HG03460 (cell line): ENCODE measurements at regions not wholly inside any gene's neighbourhood (a gene's known extent, or its start where the extent isn't known, plus 50 kb on each side); places are given as distances from the start of the nearest gene placed in this dataset.

ENCODE experiments used
- ATAC-seq: cut with Tn5 transposase; IDR thresholded peaks from one replicate; pipeline ENCODE4 v1.9.1; 2021; ENCODE audit not compliant: unreplicated experiment

DNA sequence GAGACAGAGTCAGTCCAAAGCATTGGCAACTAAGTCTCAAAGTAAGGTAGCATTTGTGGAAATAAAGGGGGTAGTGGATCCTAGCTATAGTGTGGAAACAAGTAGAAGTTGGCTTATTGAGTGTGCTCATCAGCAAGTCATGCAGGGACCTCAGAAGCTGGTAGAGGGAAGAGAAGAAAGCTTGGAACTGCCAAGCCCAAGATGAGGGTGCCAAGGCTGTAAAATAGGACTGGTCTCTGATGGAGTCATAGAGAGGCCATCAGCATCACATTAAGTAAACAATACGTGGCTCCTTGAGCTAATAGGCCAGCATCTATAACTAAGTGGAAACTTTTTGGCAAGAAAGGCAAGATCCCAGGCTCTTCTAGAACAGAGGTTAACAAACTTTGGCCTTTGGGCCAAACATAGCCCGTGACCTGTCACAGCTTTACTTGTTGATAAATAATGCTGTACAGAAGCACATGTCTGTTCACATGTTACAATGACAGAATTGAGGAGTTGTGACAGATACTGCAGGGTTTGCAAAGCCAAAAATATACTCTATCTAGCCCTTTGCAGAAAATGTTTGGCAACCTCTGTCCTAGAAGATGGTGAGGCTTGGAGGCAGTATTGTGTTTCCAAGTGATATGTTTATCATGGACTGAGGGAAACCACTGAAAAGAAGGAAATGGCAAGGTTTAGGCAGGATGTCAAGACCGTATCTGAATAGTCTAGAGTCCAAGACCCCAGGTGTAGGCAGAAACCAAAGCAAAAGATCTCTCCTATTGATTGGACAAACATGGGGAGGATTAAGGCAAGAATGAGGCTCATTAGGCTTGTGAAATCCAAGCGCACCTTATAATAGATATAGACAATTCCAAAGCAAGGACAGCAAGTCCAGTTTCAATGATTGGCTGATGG lies 62.5 kb upstream of the CD44 start:
- no peak for ATAC-seq

DNA sequence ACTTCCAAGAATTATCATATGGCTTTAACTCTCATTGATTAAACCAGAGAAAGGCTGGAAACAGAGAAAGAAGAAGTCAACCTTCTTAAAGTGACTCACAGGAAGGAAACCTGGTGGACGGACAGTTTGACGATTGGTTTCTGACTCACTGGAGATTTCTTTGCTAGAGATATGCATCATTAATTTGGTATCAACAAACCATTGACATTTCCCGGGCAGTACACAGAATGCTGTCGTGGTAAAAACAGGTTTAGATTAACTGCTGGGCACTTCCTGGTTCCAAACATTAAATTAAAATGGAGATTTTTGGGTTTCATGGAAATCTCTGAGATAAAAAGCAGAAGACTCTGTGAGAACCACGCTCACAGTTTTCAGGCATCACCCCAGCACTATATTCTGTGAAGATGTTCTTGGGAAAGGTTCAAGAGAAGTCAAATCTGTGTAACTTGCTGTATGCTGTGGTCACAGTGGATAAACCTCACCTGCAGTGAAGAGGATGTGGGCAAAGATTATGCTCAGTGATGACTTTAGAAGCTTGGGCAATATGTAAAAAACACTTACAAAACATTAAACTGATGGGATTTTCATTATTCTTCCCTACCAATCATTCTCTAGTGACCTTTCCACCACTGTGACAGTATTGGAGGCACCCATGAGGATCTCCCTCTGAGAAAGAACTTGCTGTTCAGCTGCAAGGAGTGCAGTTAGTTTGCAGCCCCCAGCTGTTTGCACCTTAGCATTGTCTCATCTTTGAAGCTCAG lies 61.1 kb upstream of the CD44 start:
- peak; percentile 50 for ATAC-seq

DNA sequence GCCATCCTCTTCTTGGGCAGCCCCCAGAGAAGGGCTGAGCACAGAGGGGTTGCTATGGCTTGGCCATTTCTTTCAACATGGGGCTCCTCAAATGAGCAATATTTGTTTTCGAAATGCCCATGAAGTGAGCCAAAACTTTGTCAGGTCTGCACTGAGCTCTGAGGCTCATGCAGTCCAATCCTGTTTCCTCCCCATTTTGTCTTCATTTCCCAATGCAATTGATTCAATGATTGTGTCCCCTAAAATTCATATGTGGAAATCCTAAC lies 60.6 kb upstream of the CD44 start:
- ATAC-seq, result no peak

DNA sequence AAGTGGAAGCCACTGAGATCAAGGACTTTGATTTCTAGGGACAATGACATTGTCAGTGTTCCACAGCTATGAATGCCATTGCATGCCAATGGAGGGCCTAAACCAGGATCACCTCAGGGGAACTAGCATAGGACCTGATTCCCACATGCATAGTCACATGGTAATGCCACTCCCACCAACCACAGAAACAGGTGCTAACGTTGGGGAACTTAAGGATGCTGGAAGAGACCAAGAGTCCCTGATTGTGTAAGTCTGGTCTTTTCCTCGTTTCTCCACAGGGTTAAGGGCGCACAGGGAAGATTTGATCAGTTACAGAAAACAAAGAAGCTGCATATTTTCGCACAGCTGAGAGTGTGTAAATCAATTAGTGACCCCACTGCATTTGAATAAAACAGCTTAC lies 59.4 kb upstream of the CD44 start:
- no peak for ATAC-seq

DNA sequence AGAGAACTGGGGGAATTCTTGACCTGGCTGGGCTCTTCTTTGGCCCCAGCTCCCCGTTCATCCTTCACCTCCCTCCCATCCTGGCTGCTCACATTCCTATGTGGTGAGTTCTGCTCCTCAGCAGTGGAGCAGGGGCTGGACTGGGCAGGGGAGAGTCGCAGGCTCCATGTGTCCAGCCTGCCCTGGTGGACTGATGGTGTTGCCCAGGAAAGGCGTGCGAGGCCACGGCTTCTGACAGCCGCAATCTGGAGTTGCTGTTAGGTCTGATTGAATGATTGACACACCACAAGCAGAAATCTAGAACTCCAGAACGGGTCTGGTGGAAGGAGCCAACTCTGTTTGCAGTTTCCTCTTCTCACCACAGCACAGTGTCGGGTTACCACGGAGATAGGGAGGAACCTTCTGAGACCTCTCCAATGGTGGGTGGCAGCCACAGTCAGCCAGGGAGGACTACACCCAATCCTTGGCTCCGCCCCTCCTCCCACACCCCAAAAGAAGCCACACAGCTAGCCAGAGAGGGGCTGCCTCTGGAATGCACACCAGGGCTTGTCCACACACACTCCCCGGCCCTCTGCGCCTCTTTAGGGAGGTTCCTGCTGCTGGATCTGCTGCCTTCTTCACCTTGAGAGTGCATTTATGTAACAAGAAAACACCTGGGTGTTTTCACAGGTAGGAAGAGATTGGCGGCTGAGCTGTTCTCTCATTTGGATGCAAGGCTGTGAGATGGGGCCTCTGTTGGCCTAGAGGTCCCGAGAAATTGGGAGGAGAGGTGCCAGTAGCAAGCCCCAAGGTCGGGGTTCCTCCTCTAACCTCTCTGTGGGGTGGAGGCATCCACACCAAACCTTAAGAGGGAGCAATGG lies 56.4 kb upstream of the CD44 start:
- peak; percentile 70 for ATAC-seq

DNA sequence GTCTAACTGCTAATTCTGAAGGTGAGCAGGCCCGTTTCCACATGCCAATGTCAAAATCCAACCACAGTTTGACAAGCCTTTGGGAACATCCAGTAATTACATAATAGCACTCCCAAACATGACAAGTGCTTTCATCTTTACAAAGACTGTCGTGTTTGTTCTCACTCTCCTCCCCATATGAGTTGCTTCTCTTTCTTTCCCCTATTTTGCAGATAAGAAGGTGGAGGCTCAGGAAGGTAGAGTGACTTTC lies 55.9 kb upstream of the CD44 start:
- no peak for ATAC-seq

DNA sequence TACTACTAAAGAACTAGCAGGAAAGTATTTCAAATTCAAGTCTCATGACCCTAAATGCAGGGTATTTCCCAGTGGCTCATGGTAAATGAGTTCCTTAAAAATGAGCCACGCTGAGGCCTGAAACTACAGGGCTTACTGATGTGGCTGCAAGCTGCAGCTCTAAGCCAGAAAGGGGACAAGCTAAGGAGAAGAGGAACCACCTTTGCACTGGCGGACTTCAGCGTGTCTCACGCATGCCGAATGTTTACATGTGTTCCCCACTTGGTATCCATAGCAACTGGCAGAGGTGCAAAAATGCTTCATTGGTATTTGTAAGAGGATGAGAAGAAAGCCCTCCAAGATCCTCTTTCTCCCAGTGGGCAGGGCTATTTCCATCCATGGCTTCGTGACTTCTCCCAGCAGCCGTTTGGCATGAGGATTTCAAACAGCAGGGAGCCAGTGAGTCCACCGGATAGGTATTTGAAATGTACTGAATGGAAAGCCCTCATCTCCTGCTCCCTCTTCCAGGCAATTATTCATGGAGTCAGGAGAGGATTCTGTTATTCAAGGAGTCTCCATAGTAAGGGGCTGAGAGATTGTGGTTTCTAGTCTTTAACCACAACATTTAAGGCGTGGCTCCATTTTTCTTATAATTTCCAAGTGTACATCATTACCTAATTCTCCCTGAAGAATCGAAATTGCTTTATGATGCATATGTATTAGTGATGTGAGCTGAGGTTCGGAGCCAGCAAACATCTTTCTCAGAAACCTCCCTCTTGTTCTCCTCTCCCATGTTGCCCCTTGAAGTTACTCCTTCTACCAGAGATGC lies 55.3 kb upstream of the CD44 start:
- peak; percentile 47 for ATAC-seq

DNA sequence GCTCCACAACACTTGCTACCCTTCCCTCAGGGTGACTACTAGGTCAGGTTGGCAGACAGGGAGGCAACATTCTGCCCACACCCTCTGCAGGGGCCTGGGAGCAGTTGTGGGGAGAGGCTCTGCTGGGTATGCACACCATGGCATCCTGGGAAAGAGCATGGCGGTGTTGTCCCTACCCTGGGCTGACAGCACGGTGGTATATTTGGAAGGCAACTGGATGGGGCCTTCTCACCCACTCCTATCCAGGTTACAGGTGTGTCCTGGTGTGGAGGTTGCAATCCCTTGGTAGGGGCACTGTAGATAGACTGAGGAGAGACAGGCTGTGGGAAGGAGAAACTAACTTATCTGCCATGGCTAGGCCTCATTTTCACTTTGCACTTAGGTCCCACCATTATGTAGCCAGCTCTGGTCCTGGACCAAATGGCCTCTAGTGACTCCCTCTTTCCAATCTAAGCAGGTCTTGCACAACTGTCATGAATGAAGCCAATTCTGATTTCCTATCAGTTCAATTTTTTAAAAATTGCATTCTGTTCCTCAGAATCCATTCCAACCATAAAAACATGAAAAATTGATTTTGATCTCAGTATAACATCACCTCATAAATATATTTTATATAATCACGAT lies 54.0 kb upstream of the CD44 start:
- ATAC-seq, result no peak

DNA sequence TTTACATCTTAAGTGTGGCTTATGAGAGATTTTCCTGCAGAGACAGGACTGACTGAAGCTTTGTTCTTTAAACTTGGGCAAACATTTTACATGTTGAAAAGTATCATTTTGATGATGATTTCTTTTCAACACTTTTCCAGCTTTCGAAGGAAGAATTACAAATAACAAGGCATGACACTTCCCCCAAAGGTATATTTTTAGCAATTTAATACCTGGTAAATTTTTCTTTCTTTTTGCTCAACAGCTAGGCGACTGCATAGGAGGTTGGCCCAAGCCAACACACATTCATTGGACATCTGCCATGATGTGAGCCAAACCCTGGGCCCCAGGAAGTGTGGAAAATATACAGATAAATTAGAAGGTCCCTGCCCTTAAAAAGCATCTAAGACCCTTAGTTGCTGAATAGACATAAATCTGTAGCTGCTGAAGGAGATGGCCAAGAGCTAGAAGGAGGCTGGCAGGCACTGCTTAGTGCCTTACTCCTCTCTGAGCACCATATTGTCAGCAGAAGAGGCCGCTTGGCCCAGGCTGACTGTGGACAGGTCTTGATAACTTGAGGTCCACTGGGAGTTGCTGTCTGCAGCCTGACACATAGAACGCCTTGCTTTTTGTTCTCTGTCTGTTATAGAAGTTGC lies 53.3 kb upstream of the CD44 start:
- no peak for ATAC-seq

DNA sequence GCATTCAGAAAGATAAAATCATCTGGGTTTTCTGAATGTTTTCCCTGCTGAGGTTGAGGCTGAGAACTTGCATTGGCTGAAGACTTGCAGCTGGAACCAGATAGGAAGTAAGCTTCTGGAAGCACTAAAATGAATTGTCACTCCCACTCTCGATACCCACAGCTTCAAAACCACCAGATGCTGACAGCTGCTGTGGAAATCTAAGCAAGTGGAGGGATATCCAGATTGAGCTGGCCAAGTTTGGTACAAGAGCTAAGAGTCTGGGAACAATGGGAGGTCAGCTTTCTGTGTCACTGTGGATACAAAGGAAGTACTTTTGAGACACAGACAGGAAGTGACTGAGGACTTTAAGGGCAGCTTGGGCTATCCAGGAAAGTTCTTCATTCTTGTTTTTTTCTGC lies 51.3 kb upstream of the CD44 start:
- no peak for ATAC-seq

DNA sequence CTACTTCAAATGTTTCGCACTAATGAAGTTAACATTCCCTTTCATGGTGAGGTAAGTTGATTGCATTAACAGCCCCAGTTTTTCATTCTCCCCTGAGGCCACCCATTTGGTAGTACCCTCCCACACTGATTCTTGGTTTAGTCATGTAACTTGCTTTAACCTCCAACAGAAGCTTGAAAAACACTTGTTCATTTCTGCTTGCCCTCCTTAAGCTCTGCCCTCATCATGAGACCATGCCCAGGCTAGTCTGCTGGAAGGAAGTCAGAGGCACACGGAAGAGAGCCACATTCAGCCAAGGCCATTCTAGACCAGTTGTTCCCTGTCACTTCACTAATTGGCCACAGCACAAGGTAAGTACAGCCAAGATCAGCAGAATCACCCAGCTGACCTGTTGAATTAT lies 50.7 kb upstream of the CD44 start:
- no peak for ATAC-seq

DNA sequence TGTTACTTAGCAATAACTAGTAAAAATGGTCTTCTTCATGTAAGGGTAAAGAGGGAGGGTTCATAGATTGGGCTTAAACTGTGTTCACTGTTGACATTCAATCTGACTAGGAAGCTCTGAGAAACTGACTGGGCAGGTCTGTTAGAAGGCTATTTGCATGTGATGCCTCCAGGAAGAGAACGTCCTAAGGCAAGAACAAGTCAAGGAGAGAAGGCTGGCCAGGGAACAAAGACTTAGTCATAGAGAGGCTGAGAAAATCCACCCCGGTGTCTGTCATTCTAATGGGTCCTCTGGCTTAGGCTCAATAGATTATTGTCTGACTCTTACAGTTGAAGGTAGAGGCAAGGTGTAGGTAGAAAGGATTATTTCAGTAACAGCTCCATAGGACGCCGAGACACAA lies 50.3 kb upstream of the CD44 start:
- ATAC-seq, result no peak
